PFSK-1 (cell line): ENCODE measurements at regions not wholly inside any gene's neighbourhood (a gene's known extent, or its start where the extent isn't known, plus 50 kb on each side); places are given as distances from the start of the nearest gene placed in this dataset.

ENCODE experiments used
- POLR2AphosphoS5 ChIP-seq: IDR thresholded peaks from 2 replicates; pipeline ENCODE4 v1.6.1; 2012; ENCODE audit warnings: low read depth, mild to moderate bottlenecking, control low read depth, low read length, moderate library complexity
- SIN3A ChIP-seq: IDR thresholded peaks from 2 replicates; pipeline ENCODE4 v1.6.1; 2012; ENCODE audit warnings: mild to moderate bottlenecking, low read length, moderate library complexity, borderline replicate concordance; ENCODE audit not compliant: insufficient read depth
- TAF1 ChIP-seq: IDR thresholded peaks from 2 replicates; pipeline ENCODE4 v1.6.1; 2012; ENCODE audit warnings: low read length, control low read depth, borderline replicate concordance; ENCODE audit not compliant: insufficient read depth

GRCh38 chr13:62139597-62139996 lies 723.9 kb upstream of the PCDH20 start:
- TF ChIP-seq TAF1 = no peak
- no peak for TF ChIP-seq SIN3A
- TF ChIP-seq POLR2AphosphoS5 = no peak
